ENCODE measurements at regions not wholly inside any gene's neighbourhood (a gene's known extent, or its start where the extent isn't known, plus 50 kb on each side); places are given as distances from the start of the nearest gene placed in this dataset.
A peak's percentile ranks its signal among the peaks of the same experiment; 100 is the strongest.

GRCh38 chr7:51620706-51621105 is 304.1 kb upstream of the COBL start:
- POLR2A ChIA-PET, result no interaction called here

GRCh38 chr7:51619880-51620279 is 303.3 kb upstream of the COBL start:
- no peaks in the 10 kb centered on the region for H3K4me1 ChIP-seq (ENCODE audit: control insufficient read depth, insufficient read depth, low read length)
- no peak overlapping the region for H3K27ac ChIP-seq (ENCODE audit: extremely low read depth, low read depth, low read length)
- TF ChIP-seq ZFHX2 (tag by site-specific recombination; conservative IDR thresholded peaks at IDR 0.05) (peak; percentile 64), ZNF501 (tag by site-specific recombination; IDR thresholded peaks at IDR 0.05) (no peak), EGR2 (tag by site-specific recombination; IDR thresholded peaks at IDR 0.05; ENCODE audit: low read depth) (peak; percentile 60; the same call in 1 of the 2 replicates), KLF1 (tag by site-specific recombination; IDR thresholded peaks at IDR 0.05) (no peak)
- H3K36me3 ChIP-seq (ENCODE audit: control insufficient read depth in 2 of 2, insufficient read depth in 1 of 2, low read length in 2 of 2), result no peaks in the 10 kb centered on the region
- ChIA-PET POLR2A (no interaction called here), CTCF (no interaction called here)
- no peak overlapping the region for H3K4me3 ChIP-seq (ENCODE audit: low read depth, low read length)
- H3K9me3 ChIP-seq (ENCODE audit: control insufficient read depth, insufficient read depth, low read depth, low read length), result no peaks in the 10 kb centered on the region; the same call in 1 of the 2 replicates

More at GRCh38 chr7:51620706-51621105, 304.1 kb upstream of the COBL start:
- Histone ChIP-seq H3K36me3 (ENCODE audit: control insufficient read depth in 2 of 2, insufficient read depth in 1 of 2, low read length in 2 of 2) (no peaks in the 10 kb centered on the region), H3K27ac (ENCODE audit: extremely low read depth, low read depth, low read length) (no peak overlapping the region), H3K4me3 (ENCODE audit: low read depth, low read length) (no peak overlapping the region), H3K9me3 (ENCODE audit: control insufficient read depth, insufficient read depth, low read depth, low read length) (no peaks in the 10 kb centered on the region; the same call in 1 of the 2 replicates), H3K4me1 (ENCODE audit: control insufficient read depth, insufficient read depth, low read length) (no peaks in the 10 kb centered on the region)
- no peak for TF ChIP-seq ZNF324 (tag by site-specific recombination; IDR thresholded peaks at IDR 0.05)
- no peak for TF ChIP-seq ZNF292 (tag by site-specific recombination; IDR thresholded peaks at IDR 0.05; ENCODE audit: borderline replicate concordance, low read depth)
- TF ChIP-seq ZNF670 (tag by site-specific recombination; IDR thresholded peaks at IDR 0.05; ENCODE audit: low read depth), result no peak
- no peak for TF ChIP-seq ZNF2 (tag by site-specific recombination; IDR thresholded peaks at IDR 0.05)
- TF ChIP-seq ZFHX2 (tag by site-specific recombination; conservative IDR thresholded peaks at IDR 0.05), result no peak
- TF ChIP-seq TRIM28 (IDR thresholded peaks at IDR 0.05; ENCODE audit: borderline replicate concordance, low read length), result no peak
- TF ChIP-seq BCL6B (tag by site-specific recombination; IDR thresholded peaks at IDR 0.05), result no peak
- TF ChIP-seq ZBTB1 (tag by site-specific recombination; IDR thresholded peaks at IDR 0.05), result no peak
- no peak for TF ChIP-seq GLI2 (tag by site-specific recombination; IDR thresholded peaks at IDR 0.05; ENCODE audit: borderline replicate concordance, low read depth)
- TF ChIP-seq SETDB1 (IDR thresholded peaks at IDR 0.05; ENCODE audit: insufficient read length, low read length), result no peak
- no peak for TF ChIP-seq SP3 (tag by site-specific recombination; IDR thresholded peaks at IDR 0.05)
- TF ChIP-seq ZNF639 (tag by site-specific recombination; IDR thresholded peaks at IDR 0.05), result no peak
- no peak for TF ChIP-seq ZNF155 (tag by site-specific recombination; IDR thresholded peaks at IDR 0.05)
- no peak for TF ChIP-seq ZNF169 (tag by site-specific recombination; IDR thresholded peaks at IDR 0.05)
- no peak for TF ChIP-seq ZNF76 (tag by site-specific recombination; IDR thresholded peaks at IDR 0.05; ENCODE audit: borderline replicate concordance, low read depth)
- no peak for TF ChIP-seq ZNF544 (tag by site-specific recombination; IDR thresholded peaks at IDR 0.05)
- TF ChIP-seq ZNF211 (tag by site-specific recombination; IDR thresholded peaks at IDR 0.05; ENCODE audit: low read depth), result no peak
- CTCF ChIA-PET, result no interaction called here

GRCh38 chr7:51617686-51618085 is 301.1 kb upstream of the COBL start:
- Histone ChIP-seq H3K4me1 (ENCODE audit: control insufficient read depth, insufficient read depth, low read length) (no peaks in the 10 kb centered on the region), H3K9me3 (ENCODE audit: control insufficient read depth, insufficient read depth, low read depth, low read length) (no peaks in the 10 kb centered on the region), H3K27ac (ENCODE audit: extremely low read depth, low read depth, low read length) (no peak overlapping the region), H3K4me3 (ENCODE audit: low read depth, low read length) (no peak overlapping the region), H3K36me3 (ENCODE audit: control insufficient read depth in 2 of 2, insufficient read depth in 1 of 2, low read length in 2 of 2) (no peaks in the 10 kb centered on the region)
- ChIA-PET CTCF (no interaction called here), POLR2A (no interaction called here)
- TF ChIP-seq ZNF266 (tag by site-specific recombination; IDR thresholded peaks at IDR 0.05; ENCODE audit: low read depth) (no peak), ZBTB7A (tag by site-specific recombination; IDR thresholded peaks at IDR 0.05; ENCODE audit: low read depth) (no peak), ZNF391 (tag by site-specific recombination; IDR thresholded peaks at IDR 0.05; ENCODE audit: borderline replicate concordance, low read depth) (no peak), ZNF692 (tag by site-specific recombination; IDR thresholded peaks at IDR 0.05) (no peak), ZNF704 (tag by site-specific recombination; IDR thresholded peaks at IDR 0.05) (no peak), ZNF585B (tag by site-specific recombination; IDR thresholded peaks at IDR 0.05) (no peak), ZNF561 (tag by site-specific recombination; IDR thresholded peaks at IDR 0.05; ENCODE audit: borderline replicate concordance) (no peak), ZBTB21 (tag by site-specific recombination; IDR thresholded peaks at IDR 0.05) (no peak), ZNF660 (tag by site-specific recombination; IDR thresholded peaks at IDR 0.05) (no peak), IKZF3 (tag by site-specific recombination; IDR thresholded peaks at IDR 0.05) (no peak)

Data from HEK293 (cell line).